ENCODE measurements at regions not wholly inside any gene's neighbourhood (a gene's known extent, or its start where the extent isn't known, plus 50 kb on each side); places are given as distances from the start of the nearest gene placed in this dataset.

DNA sequence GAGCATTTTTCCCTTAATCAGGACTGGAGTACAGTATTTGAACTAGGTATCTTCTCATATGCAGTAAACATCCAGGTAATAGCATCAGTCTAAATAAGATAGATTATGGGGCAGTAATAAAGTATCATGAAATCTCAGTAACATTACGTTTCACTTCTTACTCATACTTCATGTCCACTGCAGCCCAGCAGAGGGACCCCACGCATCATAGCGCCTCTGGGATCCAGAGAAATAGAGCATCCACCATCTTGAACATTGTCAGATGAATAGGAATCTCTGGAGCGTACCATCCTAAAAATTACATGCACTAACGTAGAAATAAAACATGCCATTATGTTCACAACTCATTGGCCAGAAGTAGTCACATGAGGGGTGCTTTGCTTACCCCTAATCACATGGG is 499.0 kb downstream of the CPS1 start:
- WGBS (ENCODE audit: insufficient coverage): 76% methylated on average over 4 of the region's 5 CpGs
- no peaks in the 10 kb centered on the region for H3K79me2 ChIP-seq (ENCODE audit: insufficient read depth, low read length)
- H3K9me3 ChIP-seq (replicated peaks in 1 of 2; ENCODE audit: control insufficient read depth in 1 of 2, insufficient read depth in 1 of 2, low read length in 2 of 2): no peaks in the 10 kb centered on the region
- no peak overlapping the region for H3K4me2 ChIP-seq (replicated peaks; ENCODE audit: extremely low read depth, low read length, poor library complexity, severe bottlenecking)
- no peaks in the 10 kb centered on the region for H3K27me3 ChIP-seq (ENCODE audit: control insufficient read depth in 2 of 2, insufficient read depth in 2 of 2, low read length in 2 of 2)
- no peak for DNase-seq
- H4K20me1 ChIP-seq (ENCODE audit: insufficient read depth, low read length): no peaks in the 10 kb centered on the region
- H3K27ac ChIP-seq (ENCODE audit: low read depth in 1 of 2, low read length in 2 of 2): no peak overlapping the region
- Mint-ChIP-seq H3K27me3 (ENCODE audit: low read depth in 3 of 3) (no peaks in the 10 kb centered on the region), H3K4me3 (no peak overlapping the region), H3K36me3 (no peaks in the 10 kb centered on the region), H3K4me1 (no peaks in the 10 kb centered on the region), H3K9me3 (no peaks in the 10 kb centered on the region), H3K27ac (no peak overlapping the region)
- no peak overlapping the region for H3K4me3 ChIP-seq (replicated peaks in 1 of 3; ENCODE audit: low read depth in 2 of 3, low read length in 3 of 3)
- no peaks in the 10 kb centered on the region for H3K36me3 ChIP-seq (replicated peaks in 1 of 2; ENCODE audit: control insufficient read depth in 1 of 2, insufficient read depth in 2 of 2, low read length in 2 of 2)
- intact Hi-C loops (cut with micrococcal nuclease): no loop called here
- no peak overlapping the region for H3K9ac ChIP-seq (ENCODE audit: insufficient read depth, low read length, poor library complexity, severe bottlenecking)
- TF ChIP-seq CTCF (IDR thresholded peaks at IDR 0.05): no peak
- no peaks in the 10 kb centered on the region for H3K4me1 ChIP-seq (ENCODE audit: control insufficient read depth in 1 of 2, insufficient read depth in 2 of 2, low read length in 2 of 2)
- no peak overlapping the region for H2AFZ ChIP-seq (ENCODE audit: insufficient read depth, low read depth, low read length, poor library complexity, severe bottlenecking)

DNA sequence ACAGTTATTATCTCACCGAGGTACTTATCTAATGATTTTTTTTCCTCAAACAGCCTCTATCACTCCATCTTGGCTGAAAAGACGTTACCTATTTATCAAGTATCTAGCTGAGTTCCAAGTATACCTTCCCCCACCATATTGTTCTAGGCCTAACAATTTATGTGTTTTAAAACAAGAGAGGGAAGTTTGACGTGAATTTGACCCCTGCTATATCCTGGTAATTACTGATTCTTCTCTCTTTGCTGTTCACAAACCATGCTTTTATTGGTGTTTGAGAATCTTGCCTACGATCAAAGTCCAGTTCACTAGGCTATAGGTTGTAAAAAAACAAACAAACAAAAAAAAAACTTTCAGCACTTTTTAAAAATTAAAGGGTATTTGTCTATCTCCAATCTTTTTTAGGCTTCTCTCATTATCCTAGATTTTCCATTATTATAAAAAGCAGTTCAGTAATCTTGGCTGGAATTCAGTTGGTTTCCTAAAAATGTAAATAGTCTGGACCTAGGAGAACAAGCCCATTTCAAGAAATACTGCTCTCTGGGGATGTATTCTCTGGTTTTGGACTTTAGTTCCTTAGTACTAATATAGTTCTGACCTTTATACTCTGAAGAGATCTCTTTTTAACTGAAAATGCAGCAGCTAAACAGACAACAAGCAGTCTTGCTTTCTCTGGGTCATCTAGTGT is 505.4 kb downstream of the CPS1 start:
- no peaks in the 10 kb centered on the region for H3K27me3 ChIP-seq (ENCODE audit: control insufficient read depth in 2 of 2, insufficient read depth in 2 of 2, low read length in 2 of 2)
- WGBS (ENCODE audit: insufficient coverage): no CpG with 5 or more reads among the region's 4 CpGs
- Mint-ChIP-seq H3K36me3 (no peaks in the 10 kb centered on the region), H3K27me3 (ENCODE audit: low read depth in 3 of 3) (no peaks in the 10 kb centered on the region), H3K27ac (no peak overlapping the region), H3K9me3 (no peaks in the 10 kb centered on the region), H3K4me1 (no peaks in the 10 kb centered on the region), H3K4me3 (no peak overlapping the region)
- H4K20me1 ChIP-seq (ENCODE audit: insufficient read depth, low read length): no peaks in the 10 kb centered on the region
- no peaks in the 10 kb centered on the region for H3K79me2 ChIP-seq (ENCODE audit: insufficient read depth, low read length)
- intact Hi-C loops (cut with micrococcal nuclease): no loop called here
- H3K36me3 ChIP-seq (replicated peaks in 1 of 2; ENCODE audit: control insufficient read depth in 1 of 2, insufficient read depth in 2 of 2, low read length in 2 of 2): no peaks in the 10 kb centered on the region
- no peak for TF ChIP-seq CTCF (IDR thresholded peaks at IDR 0.05)
- no peak overlapping the region for H2AFZ ChIP-seq (ENCODE audit: insufficient read depth, low read depth, low read length, poor library complexity, severe bottlenecking)
- no peaks in the 10 kb centered on the region for H3K9me3 ChIP-seq (replicated peaks in 1 of 2; ENCODE audit: control insufficient read depth in 1 of 2, insufficient read depth in 1 of 2, low read length in 2 of 2)
- DNase-seq: no peak
- no peak overlapping the region for H3K4me2 ChIP-seq (replicated peaks; ENCODE audit: extremely low read depth, low read length, poor library complexity, severe bottlenecking)
- H3K4me3 ChIP-seq (replicated peaks in 1 of 3; ENCODE audit: low read depth in 2 of 3, low read length in 3 of 3): no peak overlapping the region
- no peak overlapping the region for H3K27ac ChIP-seq (ENCODE audit: low read depth in 1 of 2, low read length in 2 of 2)
- no peaks in the 10 kb centered on the region for H3K4me1 ChIP-seq (ENCODE audit: control insufficient read depth in 1 of 2, insufficient read depth in 2 of 2, low read length in 2 of 2)
- H3K9ac ChIP-seq (ENCODE audit: insufficient read depth, low read length, poor library complexity, severe bottlenecking): no peak overlapping the region
